ENCODE measurements at regions not wholly inside any gene's neighbourhood (a gene's known extent, or its start where the extent isn't known, plus 50 kb on each side); places are given as distances from the start of the nearest gene placed in this dataset.

GRCh38 chr13:111906306-111906705 lies 160.6 kb upstream of the SOX1 start:
- Mint-ChIP-seq H3K4me1 (peaks cover 14% of the 10 kb centered on the region), H3K36me3 (ENCODE audit: low read depth) (no peaks in the 10 kb centered on the region)

GRCh38 chr13:111906816-111907215 lies 160.1 kb upstream of the SOX1 start:
- H3K27me3 Mint-ChIP-seq (ENCODE audit: low read depth, poor library complexity): peaks cover 38% of the 10 kb centered on the region
- H3K9me3 Mint-ChIP-seq: no peaks in the 10 kb centered on the region
- H3K27ac Mint-ChIP-seq: no peak overlapping the region

More at GRCh38 chr13:111906306-111906705, 160.6 kb upstream of the SOX1 start:
- no peak for TF ChIP-seq CTCF (IDR thresholded peaks at IDR 0.05)
- H3K27ac Mint-ChIP-seq: no peak overlapping the region
- no peak overlapping the region for H3K4me3 Mint-ChIP-seq
- H3K9me3 Mint-ChIP-seq: no peaks in the 10 kb centered on the region
- H3K27me3 Mint-ChIP-seq (ENCODE audit: low read depth, poor library complexity): peaks cover 35% of the 10 kb centered on the region
- no peak for DNase-seq

GRCh38 chr13:111907341-111907880 lies 159.5 kb upstream of the SOX1 start:
- Mint-ChIP-seq H3K27me3 (ENCODE audit: low read depth, poor library complexity) (peaks cover 44% of the 10 kb centered on the region), H3K9me3 (no peaks in the 10 kb centered on the region), H3K4me3 (no peak overlapping the region), H3K36me3 (ENCODE audit: low read depth) (no peaks in the 10 kb centered on the region), H3K27ac (no peak overlapping the region), H3K4me1 (peaks cover 6% of the 10 kb centered on the region)
- DNase-seq: no peak
- TF ChIP-seq CTCF (IDR thresholded peaks at IDR 0.05): no peak

More at GRCh38 chr13:111906816-111907215, 160.1 kb upstream of the SOX1 start:
- no peak for DNase-seq
- TF ChIP-seq CTCF (IDR thresholded peaks at IDR 0.05): no peak
- H3K4me1 Mint-ChIP-seq: peaks cover 8% of the 10 kb centered on the region
- no peaks in the 10 kb centered on the region for H3K36me3 Mint-ChIP-seq (ENCODE audit: low read depth)
- no peak overlapping the region for H3K4me3 Mint-ChIP-seq

GRCh38 chr13:111908361-111908760 lies 158.6 kb upstream of the SOX1 start:
- no peak for DNase-seq
- Mint-ChIP-seq H3K4me3 (no peak overlapping the region), H3K9me3 (no peaks in the 10 kb centered on the region), H3K36me3 (ENCODE audit: low read depth) (no peaks in the 10 kb centered on the region), H3K27me3 (ENCODE audit: low read depth, poor library complexity) (peaks cover 52% of the 10 kb centered on the region), H3K4me1 (peaks cover 14% of the 10 kb centered on the region), H3K27ac (no peak overlapping the region)
- TF ChIP-seq CTCF (IDR thresholded peaks at IDR 0.05): no peak

GRCh38 chr13:111908981-111909380 lies 158.0 kb upstream of the SOX1 start:
- H3K27me3 Mint-ChIP-seq (ENCODE audit: low read depth, poor library complexity): peaks cover 53% of the 10 kb centered on the region
- peaks cover 20% of the 10 kb centered on the region for H3K4me1 Mint-ChIP-seq
- no peak for DNase-seq
- no peak overlapping the region for H3K27ac Mint-ChIP-seq
- no peaks in the 10 kb centered on the region for H3K36me3 Mint-ChIP-seq (ENCODE audit: low read depth)
- no peak for TF ChIP-seq CTCF (IDR thresholded peaks at IDR 0.05)
- H3K4me3 Mint-ChIP-seq: no peak overlapping the region
- no peaks in the 10 kb centered on the region for H3K9me3 Mint-ChIP-seq

GRCh38 chr13:111909501-111909900 lies 157.4 kb upstream of the SOX1 start:
- H3K36me3 Mint-ChIP-seq (ENCODE audit: low read depth): no peaks in the 10 kb centered on the region
- peaks cover 20% of the 10 kb centered on the region for H3K4me1 Mint-ChIP-seq
- H3K4me3 Mint-ChIP-seq: no peak overlapping the region
- H3K27ac Mint-ChIP-seq: no peak overlapping the region
- no peaks in the 10 kb centered on the region for H3K9me3 Mint-ChIP-seq
- TF ChIP-seq CTCF (IDR thresholded peaks at IDR 0.05): no peak
- DNase-seq: no peak
- H3K27me3 Mint-ChIP-seq (ENCODE audit: low read depth, poor library complexity): peaks cover 51% of the 10 kb centered on the region
